ENCODE measurements at regions not wholly inside any gene's neighbourhood (a gene's known extent, or its start where the extent isn't known, plus 50 kb on each side); places are given as distances from the start of the nearest gene placed in this dataset.

DNA sequence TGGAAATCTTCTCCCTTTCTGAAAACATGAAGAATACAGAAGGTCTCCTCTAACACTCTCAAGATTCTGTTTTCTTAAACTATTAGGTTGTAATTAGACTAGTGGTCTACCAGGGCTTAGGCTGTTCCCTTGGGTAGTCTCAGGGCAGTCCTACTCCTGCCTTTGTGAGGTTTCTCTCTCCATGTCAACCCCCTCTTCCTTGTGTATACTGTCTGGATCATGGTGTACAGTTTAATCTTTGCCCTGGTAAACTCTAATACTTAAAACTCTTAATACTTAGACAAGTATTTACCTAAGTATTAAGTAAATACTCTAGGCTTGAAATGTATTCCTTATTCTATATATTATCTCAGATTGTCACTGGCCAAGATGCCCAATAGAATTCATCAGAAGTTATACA is 480.3 kb upstream of the TNP1 start:
- Mint-ChIP-seq H3K4me1 (no peaks in the 10 kb centered on the region), H3K27me3 (no peaks in the 10 kb centered on the region), H3K9me3 (peaks cover 0 to 4% (median 0%) of the 10 kb centered on the region in 3 donors), H3K27ac (no peak overlapping the region), H3K36me3 (no peaks in the 10 kb centered on the region), H3K4me3 (no peak overlapping the region)
- Histone ChIP-seq H3K4me3 (ENCODE audit: control insufficient read depth in 1 of 2, extremely low read depth in 1 of 2, low read length in 1 of 2) (no peak overlapping the region), H3K9me3 (no peaks in the 10 kb centered on the region), H3K36me3 (ENCODE audit: control insufficient read depth in 2 of 2, extremely low read depth in 1 of 2, insufficient read depth in 1 of 2, low read length in 1 of 2) (no peaks in the 10 kb centered on the region), H3K4me1 (ENCODE audit: control insufficient read depth in 1 of 2, extremely low read depth in 1 of 2, insufficient read depth in 2 of 2, low read length in 2 of 2) (no peaks in the 10 kb centered on the region), H3K27ac (ENCODE audit: low read length) (no peak overlapping the region), H3K27me3 (replicated peaks in 1 of 2; ENCODE audit: control insufficient read depth in 2 of 2, extremely low read depth in 1 of 2, insufficient read depth in 2 of 2, low read length in 1 of 2) (no peaks in the 10 kb centered on the region)
- CTCF ChIA-PET, result no interaction called here
- DNase-seq (no peak), ATAC-seq (replicated peaks in 1 of 4) (no peak)
- POLR2A ChIA-PET, result no interaction called here

DNA sequence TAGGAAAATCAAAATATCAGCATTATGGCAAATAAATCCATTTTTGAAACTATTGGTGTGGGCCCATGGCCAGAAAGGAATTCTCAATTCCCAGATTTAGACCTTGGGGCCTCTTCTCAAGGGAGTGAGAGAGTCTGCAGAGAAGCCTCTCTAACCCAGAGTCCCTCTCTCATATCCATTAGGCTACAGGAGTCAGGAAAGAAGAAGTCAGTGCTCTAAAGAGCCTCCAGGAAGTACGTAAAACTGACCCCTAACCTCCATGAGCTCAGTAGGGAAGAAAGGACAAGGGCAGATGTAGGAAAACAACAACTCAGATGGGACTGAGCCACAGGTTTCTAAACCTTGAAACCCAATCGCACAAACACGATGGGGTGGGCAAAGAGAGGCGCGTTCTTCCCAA is 479.9 kb upstream of the TNP1 start:
- POLR2A ChIA-PET, result no interaction called here
- no peak overlapping the region for H3K4me3 ChIP-seq (ENCODE audit: control insufficient read depth in 1 of 2, extremely low read depth in 1 of 2, low read length in 1 of 2)
- no peaks in the 10 kb centered on the region for H3K27me3 Mint-ChIP-seq

GRCh38 chr2:217338306-217338916 is 478.5 kb upstream of the TNP1 start:
- H3K27me3 ChIP-seq (replicated peaks in 1 of 2; ENCODE audit: control insufficient read depth in 2 of 2, extremely low read depth in 1 of 2, insufficient read depth in 2 of 2, low read length in 1 of 2), result no peaks in the 10 kb centered on the region
- Mint-ChIP-seq H3K9me3 (peaks cover 0 to 4% (median 0%) of the 10 kb centered on the region in 3 donors), H3K27me3 (no peaks in the 10 kb centered on the region)

More for the DNA sequence above, 479.9 kb upstream of the TNP1 start:
- Histone ChIP-seq H3K36me3 (ENCODE audit: control insufficient read depth in 2 of 2, extremely low read depth in 1 of 2, insufficient read depth in 1 of 2, low read length in 1 of 2) (no peaks in the 10 kb centered on the region), H3K27ac (ENCODE audit: low read length) (no peak overlapping the region), H3K4me1 (ENCODE audit: control insufficient read depth in 1 of 2, extremely low read depth in 1 of 2, insufficient read depth in 2 of 2, low read length in 2 of 2) (no peaks in the 10 kb centered on the region), H3K27me3 (replicated peaks in 1 of 2; ENCODE audit: control insufficient read depth in 2 of 2, extremely low read depth in 1 of 2, insufficient read depth in 2 of 2, low read length in 1 of 2) (no peaks in the 10 kb centered on the region), H3K9me3 (no peaks in the 10 kb centered on the region)
- peaks cover 0 to 4% (median 0%) of the 10 kb centered on the region in 3 donors for H3K9me3 Mint-ChIP-seq
- H3K4me1 Mint-ChIP-seq, result no peaks in the 10 kb centered on the region
- CTCF ChIA-PET, result no interaction called here
- ATAC-seq (replicated peaks in 1 of 4) (no peak), DNase-seq (no peak)
- H3K36me3 Mint-ChIP-seq, result no peaks in the 10 kb centered on the region
- no CpG with 5 or more reads among the region's 5 CpGs for WGBS (ENCODE audit: insufficient coverage)
- H3K27ac Mint-ChIP-seq, result no peak overlapping the region
- no peak overlapping the region for H3K4me3 Mint-ChIP-seq

GRCh38 chr2:217337771-217338170 is 477.9 kb upstream of the TNP1 start:
- Histone ChIP-seq H3K36me3 (ENCODE audit: control insufficient read depth in 2 of 2, extremely low read depth in 1 of 2, insufficient read depth in 1 of 2, low read length in 1 of 2) (no peaks in the 10 kb centered on the region), H3K4me1 (ENCODE audit: control insufficient read depth in 1 of 2, extremely low read depth in 1 of 2, insufficient read depth in 2 of 2, low read length in 2 of 2) (no peaks in the 10 kb centered on the region), H3K4me3 (ENCODE audit: control insufficient read depth in 1 of 2, extremely low read depth in 1 of 2, low read length in 1 of 2) (no peak overlapping the region), H3K9me3 (no peaks in the 10 kb centered on the region), H3K27ac (ENCODE audit: low read length) (no peak overlapping the region), H3K27me3 (replicated peaks in 1 of 2; ENCODE audit: control insufficient read depth in 2 of 2, extremely low read depth in 1 of 2, insufficient read depth in 2 of 2, low read length in 1 of 2) (no peaks in the 10 kb centered on the region)
- H3K27me3 Mint-ChIP-seq, result no peaks in the 10 kb centered on the region
- no peak overlapping the region for H3K27ac Mint-ChIP-seq
- peaks cover 0 to 4% (median 0%) of the 10 kb centered on the region in 3 donors for H3K9me3 Mint-ChIP-seq
- ChIA-PET CTCF (interaction anchor here in 1 of 2 donors (0.7 kb wide), 1 partner anchor 29 kb away, joined by 8 read pairs; no protein-coding TSS in a partner anchor), POLR2A (no interaction called here)
- ATAC-seq (replicated peaks in 1 of 4), result no peak
- H3K4me3 Mint-ChIP-seq, result no peak overlapping the region
- no peaks in the 10 kb centered on the region for H3K4me1 Mint-ChIP-seq
- no CpG with 5 or more reads among the region's 3 CpGs for WGBS (ENCODE audit: insufficient coverage)
- no peak for DNase-seq
- no peaks in the 10 kb centered on the region for H3K36me3 Mint-ChIP-seq

More at GRCh38 chr2:217338306-217338916, 478.5 kb upstream of the TNP1 start:
- H3K9me3 ChIP-seq, result no peaks in the 10 kb centered on the region
- WGBS (ENCODE audit: insufficient coverage), result no CpG with 5 or more reads among the region's 4 CpGs
- H3K27ac ChIP-seq (ENCODE audit: low read length), result no peak overlapping the region
- Mint-ChIP-seq H3K4me3 (no peak overlapping the region), H3K36me3 (no peaks in the 10 kb centered on the region), H3K4me1 (no peaks in the 10 kb centered on the region), H3K27ac (no peak overlapping the region)
- ChIA-PET POLR2A (no interaction called here), CTCF (no interaction called here)
- no peak overlapping the region for H3K4me3 ChIP-seq (ENCODE audit: control insufficient read depth in 1 of 2, extremely low read depth in 1 of 2, low read length in 1 of 2)
- DNase-seq (no peak), ATAC-seq (replicated peaks in 1 of 4) (no peak)
- no peaks in the 10 kb centered on the region for H3K4me1 ChIP-seq (ENCODE audit: control insufficient read depth in 1 of 2, extremely low read depth in 1 of 2, insufficient read depth in 2 of 2, low read length in 2 of 2)
- H3K36me3 ChIP-seq (ENCODE audit: control insufficient read depth in 2 of 2, extremely low read depth in 1 of 2, insufficient read depth in 1 of 2, low read length in 1 of 2), result no peaks in the 10 kb centered on the region

DNA sequence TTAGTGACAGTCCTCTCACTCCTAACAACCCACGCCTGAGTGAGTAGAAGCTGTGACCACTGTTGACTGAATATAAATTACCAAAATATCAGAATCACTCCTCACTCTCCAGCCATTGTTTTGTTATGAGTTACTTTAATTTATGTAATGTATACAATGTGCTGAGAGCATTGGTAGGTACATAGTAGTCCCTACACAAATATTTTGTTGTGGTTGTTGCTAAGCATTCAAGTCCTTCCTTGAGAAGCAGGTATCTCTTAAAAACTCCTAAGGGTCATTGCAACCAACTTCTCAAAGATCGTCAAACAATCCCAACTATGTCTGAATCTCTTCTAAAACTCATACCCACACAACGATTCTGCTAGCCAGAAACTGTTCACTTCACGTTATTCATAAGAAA is 476.8 kb upstream of the TNP1 start:
- DNase-seq, result no peak
- 100% methylated on average over 1 of the region's 4 CpGs for WGBS (ENCODE audit: insufficient coverage)
- Histone ChIP-seq H3K27me3 (replicated peaks in 1 of 2; ENCODE audit: control insufficient read depth in 2 of 2, extremely low read depth in 1 of 2, insufficient read depth in 2 of 2, low read length in 1 of 2) (no peaks in the 10 kb centered on the region), H3K4me3 (ENCODE audit: control insufficient read depth in 1 of 2, extremely low read depth in 1 of 2, low read length in 1 of 2) (no peak overlapping the region), H3K9me3 (no peaks in the 10 kb centered on the region), H3K36me3 (ENCODE audit: control insufficient read depth in 2 of 2, extremely low read depth in 1 of 2, insufficient read depth in 1 of 2, low read length in 1 of 2) (no peaks in the 10 kb centered on the region), H3K27ac (ENCODE audit: low read length) (no peak overlapping the region), H3K4me1 (ENCODE audit: control insufficient read depth in 1 of 2, extremely low read depth in 1 of 2, insufficient read depth in 2 of 2, low read length in 2 of 2) (no peaks in the 10 kb centered on the region)
- H3K4me3 Mint-ChIP-seq, result no peak overlapping the region
- ChIA-PET CTCF (no interaction called here), POLR2A (no interaction called here)
- no peaks in the 10 kb centered on the region for H3K27me3 Mint-ChIP-seq
- no peak for ATAC-seq (replicated peaks in 1 of 4)
- H3K9me3 Mint-ChIP-seq, result peaks cover 0 to 4% (median 0%) of the 10 kb centered on the region in 3 donors
- no peaks in the 10 kb centered on the region for H3K36me3 Mint-ChIP-seq
- no peaks in the 10 kb centered on the region for H3K4me1 Mint-ChIP-seq
- no peak overlapping the region for H3K27ac Mint-ChIP-seq

DNA sequence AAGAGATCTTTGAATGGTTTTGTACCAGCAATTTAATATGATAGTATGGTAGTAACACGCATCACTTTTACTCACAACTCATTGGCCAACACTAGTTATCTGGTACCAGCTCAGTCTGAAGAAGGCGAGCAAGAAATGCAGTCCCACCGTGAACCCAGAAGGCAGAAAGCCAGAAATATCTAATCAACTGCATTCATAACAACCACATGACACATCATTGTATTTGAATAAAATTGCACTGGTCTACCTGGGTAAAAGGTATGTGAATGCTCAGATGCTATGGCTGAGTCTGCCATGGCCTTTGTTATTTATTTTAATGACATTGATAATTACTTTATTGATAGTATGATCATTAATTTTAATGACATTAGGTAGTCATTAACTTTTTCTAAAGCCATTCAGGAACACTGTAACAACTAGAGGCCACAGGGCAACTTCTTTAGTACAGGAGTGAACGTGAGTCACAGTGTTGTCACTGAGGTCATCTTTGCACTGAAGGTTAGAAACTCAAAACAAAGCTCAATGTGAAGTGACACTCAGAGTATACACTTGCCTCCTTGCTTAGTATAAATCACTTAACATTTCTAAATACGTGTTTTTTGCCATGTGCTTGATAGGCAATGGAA is 475.6 kb upstream of the TNP1 start:
- H3K9me3 Mint-ChIP-seq, result peaks cover 0 to 4% (median 0%) of the 10 kb centered on the region in 3 donors
- Histone ChIP-seq H3K27ac (ENCODE audit: low read length) (no peak overlapping the region), H3K4me3 (ENCODE audit: control insufficient read depth in 1 of 2, extremely low read depth in 1 of 2, low read length in 1 of 2) (no peak overlapping the region), H3K9me3 (no peaks in the 10 kb centered on the region), H3K27me3 (replicated peaks in 1 of 2; ENCODE audit: control insufficient read depth in 2 of 2, extremely low read depth in 1 of 2, insufficient read depth in 2 of 2, low read length in 1 of 2) (no peaks in the 10 kb centered on the region), H3K36me3 (ENCODE audit: control insufficient read depth in 2 of 2, extremely low read depth in 1 of 2, insufficient read depth in 1 of 2, low read length in 1 of 2) (no peaks in the 10 kb centered on the region), H3K4me1 (ENCODE audit: control insufficient read depth in 1 of 2, extremely low read depth in 1 of 2, insufficient read depth in 2 of 2, low read length in 2 of 2) (no peaks in the 10 kb centered on the region)
- no peaks in the 10 kb centered on the region for H3K36me3 Mint-ChIP-seq
- no peak overlapping the region for H3K27ac Mint-ChIP-seq
- DNase-seq (no peak), ATAC-seq (replicated peaks in 1 of 4) (no peak)
- WGBS (ENCODE audit: insufficient coverage), result no CpG with 5 or more reads among the region's 5 CpGs
- no peaks in the 10 kb centered on the region for H3K27me3 Mint-ChIP-seq
- H3K4me3 Mint-ChIP-seq, result no peak overlapping the region
- CTCF ChIA-PET, result interaction anchor here in 1 of 2 donors (0.5 kb wide), 1 partner anchor 1693 kb away, joined by 4 read pairs; no protein-coding TSS in a partner anchor
- H3K4me1 Mint-ChIP-seq, result no peaks in the 10 kb centered on the region
- POLR2A ChIA-PET, result no interaction called here
